KMS-11 (cell line): ENCODE measurements at regions not wholly inside any gene's neighbourhood (a gene's known extent, or its start where the extent isn't known, plus 50 kb on each side); places are given as distances from the start of the nearest gene placed in this dataset.
"Not testable (repeated sequence)": the region's sequence is repeated elsewhere in the genome, so short reads cannot be mapped to it uniquely, and the experiment has no call there.

ENCODE experiments used
- H2AFZ ChIP-seq: fragments of 200-600 bp; sonication (generic); 2 replicates; pipeline ENCODE4 v1.6.1; 2016; ENCODE audit warnings: antibody characterized with exemption, mixed run types, low read depth
- H3K27ac ChIP-seq: fragments of 200-600 bp; sonication (generic); 2 replicates; pipeline ENCODE4 v1.6.1; 2016; ENCODE audit warnings: mild to moderate bottlenecking, mixed run types
- H3K27me3 ChIP-seq: fragments of 200-600 bp; sonication (generic); 2 replicates; pipeline ENCODE4 v1.6.1; 2017; ENCODE audit warnings: mild to moderate bottlenecking, low read depth, mixed run types, moderate library complexity; ENCODE audit not compliant: insufficient read depth
- H3K36me3 ChIP-seq: fragments of 200-600 bp; sonication (generic); 2 replicates; pipeline ENCODE4 v1.6.1; 2017; ENCODE audit warnings: mild to moderate bottlenecking, mixed run types; ENCODE audit not compliant: insufficient read depth
- H3K4me1 ChIP-seq: fragments of 200-600 bp; sonication (generic); 2 replicates; pipeline ENCODE4 v1.6.1; 2016; ENCODE audit warnings: mild to moderate bottlenecking, low read depth, mixed run types; ENCODE audit not compliant: poor library complexity, severe bottlenecking
- H3K4me2 ChIP-seq: fragments of 200-600 bp; sonication (generic); 2 replicates; pipeline ENCODE4 v1.7.0; 2016; ENCODE audit warnings: mild to moderate bottlenecking, mixed run types
- H3K4me3 ChIP-seq: fragments of 200-600 bp; sonication (generic); IDR thresholded peaks from 2 replicates; pipeline ENCODE4 v1.6.1; 2017; ENCODE audit warnings: low read depth, low read length, mixed read lengths; ENCODE audit not compliant: insufficient read depth
- H3K79me2 ChIP-seq: fragments of 200-600 bp; sonication (generic); 2 replicates; pipeline ENCODE4 v1.6.1; 2016; ENCODE audit warnings: low read depth, mixed run types; ENCODE audit not compliant: insufficient read depth
- H3K9ac ChIP-seq: fragments of 200-600 bp; sonication (generic); 2 replicates; pipeline ENCODE4 v1.6.1; 2016; ENCODE audit warnings: mild to moderate bottlenecking, mixed run types
- H4K20me1 ChIP-seq: fragments of 200-600 bp; sonication (generic); 2 replicates; pipeline ENCODE4 v1.6.1; 2016; ENCODE audit warnings: mild to moderate bottlenecking, mixed run types; ENCODE audit not compliant: insufficient read depth
- CTCF ChIP-seq: fragments of 200-600 bp; sonication (generic); conservative IDR thresholded peaks from 2 replicates; pipeline ENCODE4 v1.6.1; 2017; ENCODE audit warnings: low read depth, mild to moderate bottlenecking, antibody characterized with exemption, low read length, moderate library complexity, mixed read lengths

- H3K4me3 ChIP-seq = no peak overlapping the region
- no peak for TF ChIP-seq CTCF
- H3K79me2 ChIP-seq = no peaks in the 10 kb centered on the region
- H2AFZ ChIP-seq = no peak overlapping the region
- H3K4me1 ChIP-seq = no peaks in the 10 kb centered on the region
- H3K27me3 ChIP-seq = no peaks in the 10 kb centered on the region
- no peaks in the 10 kb centered on the region for H3K36me3 ChIP-seq
- H3K9ac ChIP-seq = no peak overlapping the region
- no peak overlapping the region for H3K27ac ChIP-seq
- no peaks in the 10 kb centered on the region for H4K20me1 ChIP-seq
- no peak overlapping the region for H3K4me2 ChIP-seq
These were observed 495.8 kb downstream of the CHSY3 start for GRCh38 chr5:130400091-130400490.

- Histone ChIP-seq H3K36me3 (no peaks in the 10 kb centered on the region), H4K20me1 (no peaks in the 10 kb centered on the region), H3K4me2 (no peak overlapping the region), H3K27ac (no peak overlapping the region), H3K27me3 (no peaks in the 10 kb centered on the region), H2AFZ (no peak overlapping the region), H3K4me1 (no peaks in the 10 kb centered on the region), H3K79me2 (no peaks in the 10 kb centered on the region), H3K9ac (no peak overlapping the region), H3K4me3 (no peak overlapping the region)
- no peak for TF ChIP-seq CTCF
These were observed 494.6 kb downstream of the CHSY3 start for GRCh38 chr5:130398825-130399224.

GRCh38 chr5:130397727-130398126, 493.5 kb downstream of the CHSY3 start:
- H3K36me3 ChIP-seq, H3K79me2 ChIP-seq, H3K4me1 ChIP-seq, H2AFZ ChIP-seq, H3K4me2 ChIP-seq, H3K27me3 ChIP-seq, H4K20me1 ChIP-seq, H3K27ac ChIP-seq, H3K9ac ChIP-seq, H3K4me3 ChIP-seq: not testable (repeated sequence)

GRCh38 chr5:130397132-130397531, 492.9 kb downstream of the CHSY3 start:
- Histone ChIP-seq H3K4me2 (no peak overlapping the region), H3K27me3 (no peaks in the 10 kb centered on the region), H3K4me1 (no peaks in the 10 kb centered on the region), H3K4me3 (no peak overlapping the region), H3K79me2 (no peaks in the 10 kb centered on the region), H3K36me3 (no peaks in the 10 kb centered on the region), H2AFZ (no peak overlapping the region), H3K9ac (no peak overlapping the region), H4K20me1 (no peaks in the 10 kb centered on the region), H3K27ac (no peak overlapping the region)
- no peak for TF ChIP-seq CTCF

GRCh38 chr5:130391727-130392264, 487.5 kb downstream of the CHSY3 start:
- H3K9ac ChIP-seq, H3K4me2 ChIP-seq, H4K20me1 ChIP-seq, H3K36me3 ChIP-seq, H2AFZ ChIP-seq, H3K4me3 ChIP-seq, H3K4me1 ChIP-seq, H3K79me2 ChIP-seq, H3K27ac ChIP-seq, H3K27me3 ChIP-seq: not testable (repeated sequence)
